Activated CD8-positive, alpha-beta memory T cell treated with anti-CD3 and anti-CD28 coated beads, Interleukin-2, amount 10 ng/mL, durations not matched to agents 7 days and 5 days (primary cell): ENCODE measurements at regions not wholly inside any gene's neighbourhood (a gene's known extent, or its start where the extent isn't known, plus 50 kb on each side); places are given as distances from the start of the nearest gene placed in this dataset.

Experiments used
- ATAC-seq: fragments of 150-1000 bp; cut with Tn5 transposase; one replicate; pipeline ENCODE4 v1.10.0; 2021; ENCODE audit warnings: moderate library complexity
- CTCF ChIA-PET: fragments of 350-600 bp; sonication (Branson Sonifier 250); formaldehyde crosslinking; loops from one replicate; lab custom pipeline; 2021; ENCODE audit warnings: antibody characterized with exemption; lab: Charles Lee
- DNase-seq: peaks from one replicate; pipeline ENCODE4 v3.0.0-alpha.2; 2020
- H3K27ac Mint-ChIP-seq: one replicate; pipeline ENCODE4 v1.8.0; 2021; ENCODE audit warnings: mild to moderate bottlenecking, mixed read lengths
- H3K27me3 Mint-ChIP-seq: one replicate; pipeline ENCODE4 v1.8.0; 2021; ENCODE audit warnings: mixed read lengths
- H3K36me3 Mint-ChIP-seq: one replicate; pipeline ENCODE4 v1.8.0; 2021; ENCODE audit warnings: mild to moderate bottlenecking, mixed read lengths
- H3K4me1 Mint-ChIP-seq: one replicate; pipeline ENCODE4 v1.8.0; 2021; ENCODE audit warnings: mixed read lengths
- H3K4me3 Mint-ChIP-seq: one replicate; pipeline ENCODE4 v1.8.0; 2021; ENCODE audit warnings: mild to moderate bottlenecking, moderate library complexity, mixed read lengths
- H3K9me3 Mint-ChIP-seq: one replicate; pipeline ENCODE4 v1.8.0; 2022; ENCODE audit warnings: low read depth, mixed read lengths

GRCh38 chr6:119917186-119917585, 567.6 kb upstream of the MAN1A1 start:
- no peak for ATAC-seq
- Mint-ChIP-seq H3K4me1 (no peaks in the 10 kb centered on the region), H3K27ac (no peak overlapping the region), H3K27me3 (peaks cover 3% of the 10 kb centered on the region), H3K4me3 (no peak overlapping the region), H3K36me3 (peaks cover 1% of the 10 kb centered on the region), H3K9me3 (peaks cover 5% of the 10 kb centered on the region)
- CTCF ChIA-PET = no interaction called here
- DNase-seq = no peak

- H3K27me3 Mint-ChIP-seq = peaks cover 3% of the 10 kb centered on the region
- no peak overlapping the region for H3K27ac Mint-ChIP-seq
- no peaks in the 10 kb centered on the region for H3K4me1 Mint-ChIP-seq
- DNase-seq = no peak
- no peaks in the 10 kb centered on the region for H3K9me3 Mint-ChIP-seq
- H3K4me3 Mint-ChIP-seq = no peak overlapping the region
- no peaks in the 10 kb centered on the region for H3K36me3 Mint-ChIP-seq
- CTCF ChIA-PET = no interaction called here
- ATAC-seq = no peak
Observed at GRCh38 chr6:119915971-119916370, 566.4 kb upstream of the MAN1A1 start.

- no peak for DNase-seq
- Mint-ChIP-seq H3K27ac (no peak overlapping the region), H3K4me3 (no peak overlapping the region), H3K4me1 (no peaks in the 10 kb centered on the region), H3K36me3 (no peaks in the 10 kb centered on the region), H3K9me3 (no peaks in the 10 kb centered on the region), H3K27me3 (no peaks in the 10 kb centered on the region)
- CTCF ChIA-PET = no interaction called here
- ATAC-seq = no peak
Observed at GRCh38 chr6:119908157-119908556, 558.6 kb upstream of the MAN1A1 start.

- CTCF ChIA-PET = no interaction called here
- ATAC-seq (no peak), DNase-seq (no peak)
Observed at GRCh38 chr6:119902681-119903080, 553.1 kb upstream of the MAN1A1 start.

GRCh38 chr6:119896806-119897205, 547.2 kb upstream of the MAN1A1 start:
- no peaks in the 10 kb centered on the region for H3K9me3 Mint-ChIP-seq
- H3K27me3 Mint-ChIP-seq = no peaks in the 10 kb centered on the region
- H3K27ac Mint-ChIP-seq = no peak overlapping the region
- ATAC-seq (no peak), DNase-seq (no peak)
- CTCF ChIA-PET = no interaction called here
- no peaks in the 10 kb centered on the region for H3K36me3 Mint-ChIP-seq
- H3K4me1 Mint-ChIP-seq = no peaks in the 10 kb centered on the region
- H3K4me3 Mint-ChIP-seq = no peak overlapping the region

More at GRCh38 chr6:119902681-119903080, 553.1 kb upstream of the MAN1A1 start:
- Mint-ChIP-seq H3K4me1 (no peaks in the 10 kb centered on the region), H3K27me3 (peaks cover 2% of the 10 kb centered on the region), H3K36me3 (no peaks in the 10 kb centered on the region), H3K27ac (no peak overlapping the region), H3K4me3 (no peak overlapping the region), H3K9me3 (no peaks in the 10 kb centered on the region)

GRCh38 chr6:119895626-119896025, 546.1 kb upstream of the MAN1A1 start:
- Mint-ChIP-seq H3K4me3 (no peak overlapping the region), H3K36me3 (no peaks in the 10 kb centered on the region), H3K9me3 (no peaks in the 10 kb centered on the region), H3K27ac (no peak overlapping the region), H3K27me3 (no peaks in the 10 kb centered on the region), H3K4me1 (no peaks in the 10 kb centered on the region)
- no peak for DNase-seq
- CTCF ChIA-PET = no interaction called here
- no peak for ATAC-seq

GRCh38 chr6:119894811-119895210, 545.2 kb upstream of the MAN1A1 start:
- Mint-ChIP-seq H3K4me3 (no peak overlapping the region), H3K9me3 (no peaks in the 10 kb centered on the region), H3K27me3 (no peaks in the 10 kb centered on the region), H3K36me3 (no peaks in the 10 kb centered on the region), H3K4me1 (no peaks in the 10 kb centered on the region), H3K27ac (no peak overlapping the region)
- CTCF ChIA-PET = no interaction called here
- DNase-seq (no peak), ATAC-seq (no peak)

GRCh38 chr6:119891644-119892043, 542.1 kb upstream of the MAN1A1 start:
- Mint-ChIP-seq H3K27me3 (no peaks in the 10 kb centered on the region), H3K4me3 (no peak overlapping the region), H3K36me3 (no peaks in the 10 kb centered on the region), H3K9me3 (no peaks in the 10 kb centered on the region), H3K27ac (no peak overlapping the region), H3K4me1 (no peaks in the 10 kb centered on the region)
- ATAC-seq (no peak), DNase-seq (no peak)
- CTCF ChIA-PET = no interaction called here

GRCh38 chr6:119891206-119891605, 541.6 kb upstream of the MAN1A1 start:
- ATAC-seq = no peak
- CTCF ChIA-PET = no interaction called here
- H3K27ac Mint-ChIP-seq = no peak overlapping the region
- no peaks in the 10 kb centered on the region for H3K27me3 Mint-ChIP-seq
- H3K4me3 Mint-ChIP-seq = no peak overlapping the region
- no peaks in the 10 kb centered on the region for H3K36me3 Mint-ChIP-seq
- H3K9me3 Mint-ChIP-seq = no peaks in the 10 kb centered on the region
- H3K4me1 Mint-ChIP-seq = no peaks in the 10 kb centered on the region
- no peak for DNase-seq

GRCh38 chr6:119890470-119890869, 540.9 kb upstream of the MAN1A1 start:
- CTCF ChIA-PET = no interaction called here
- Mint-ChIP-seq H3K27me3 (no peaks in the 10 kb centered on the region), H3K4me3 (no peak overlapping the region), H3K27ac (no peak overlapping the region), H3K36me3 (no peaks in the 10 kb centered on the region), H3K9me3 (no peaks in the 10 kb centered on the region), H3K4me1 (no peaks in the 10 kb centered on the region)
- no peak for ATAC-seq
- DNase-seq = no peak

- CTCF ChIA-PET = no interaction called here
- H3K4me3 Mint-ChIP-seq = no peak overlapping the region
- H3K27me3 Mint-ChIP-seq = no peaks in the 10 kb centered on the region
Observed at GRCh38 chr6:119887666-119888065, 538.1 kb upstream of the MAN1A1 start.

GRCh38 chr6:119881416-119881815, 531.9 kb upstream of the MAN1A1 start:
- no peaks in the 10 kb centered on the region for H3K9me3 Mint-ChIP-seq
- H3K4me3 Mint-ChIP-seq = no peak overlapping the region
- H3K27me3 Mint-ChIP-seq = peaks cover 6% of the 10 kb centered on the region
- no peaks in the 10 kb centered on the region for H3K36me3 Mint-ChIP-seq
- H3K4me1 Mint-ChIP-seq = no peaks in the 10 kb centered on the region
- no peak overlapping the region for H3K27ac Mint-ChIP-seq
- DNase-seq (no peak), ATAC-seq (no peak)
- CTCF ChIA-PET = interaction anchor here (1.0 kb wide), 1 partner anchor 14 kb away, joined by 3 read pairs; no protein-coding TSS in a partner anchor

More at GRCh38 chr6:119887666-119888065, 538.1 kb upstream of the MAN1A1 start:
- no peak overlapping the region for H3K27ac Mint-ChIP-seq
- no peaks in the 10 kb centered on the region for H3K9me3 Mint-ChIP-seq
- DNase-seq (no peak), ATAC-seq (no peak)
- H3K36me3 Mint-ChIP-seq = no peaks in the 10 kb centered on the region
- H3K4me1 Mint-ChIP-seq = no peaks in the 10 kb centered on the region

- Mint-ChIP-seq H3K9me3 (no peaks in the 10 kb centered on the region), H3K4me1 (no peaks in the 10 kb centered on the region), H3K27me3 (peaks cover 12% of the 10 kb centered on the region), H3K4me3 (no peak overlapping the region), H3K27ac (no peak overlapping the region), H3K36me3 (no peaks in the 10 kb centered on the region)
- DNase-seq (no peak), ATAC-seq (no peak)
- CTCF ChIA-PET = interaction anchor here (1.0 kb wide), 1 partner anchor 14 kb away, joined by 3 read pairs; no protein-coding TSS in a partner anchor
Observed at GRCh38 chr6:119880840-119881239, 531.3 kb upstream of the MAN1A1 start.

- DNase-seq = no peak
- Mint-ChIP-seq H3K4me1 (no peaks in the 10 kb centered on the region), H3K27ac (no peak overlapping the region), H3K27me3 (peaks cover 14% of the 10 kb centered on the region), H3K9me3 (no peaks in the 10 kb centered on the region), H3K36me3 (no peaks in the 10 kb centered on the region), H3K4me3 (no peak overlapping the region)
- no peak for ATAC-seq
- CTCF ChIA-PET = no interaction called here
Observed at GRCh38 chr6:119879731-119880130, 530.2 kb upstream of the MAN1A1 start.

GRCh38 chr6:119874381-119874780, 524.8 kb upstream of the MAN1A1 start:
- no peaks in the 10 kb centered on the region for H3K36me3 Mint-ChIP-seq
- no peaks in the 10 kb centered on the region for H3K4me1 Mint-ChIP-seq
- no peak overlapping the region for H3K27ac Mint-ChIP-seq
- CTCF ChIA-PET = no interaction called here
- no peak overlapping the region for H3K4me3 Mint-ChIP-seq
- H3K9me3 Mint-ChIP-seq = no peaks in the 10 kb centered on the region
- DNase-seq (no peak), ATAC-seq (no peak)
- peaks cover 14% of the 10 kb centered on the region for H3K27me3 Mint-ChIP-seq
